Mammary epithelial cell (primary cell): ENCODE measurements at regions not wholly inside any gene's neighbourhood (a gene's known extent, or its start where the extent isn't known, plus 50 kb on each side); places are given as distances from the start of the nearest gene placed in this dataset.

Experiments
- EZH2 ChIP-seq: IDR thresholded peaks from 2 replicates; pipeline ENCODE4 v1.6.1; 2012; ENCODE audit warnings: low read length, inconsistent platforms, borderline replicate concordance
- TF ChIP-seq, protein P1 (sequence below), 2 donors: IDR thresholded peaks in 1 of 2; conservative IDR thresholded peaks in 1 of 2; 2 replicates each; pipeline ENCODE4 v1.5.1; 2011 to 2012; ENCODE audit warnings: inconsistent platforms in 2 of 2, low read length in 2 of 2, mild to moderate bottlenecking in 2 of 2, control low read depth in 1 of 2, low read depth in 1 of 2; ENCODE audit not compliant: insufficient read depth in 1 of 2; ENCODE audit errors: extremely low read depth in 1 of 2

DNA sequence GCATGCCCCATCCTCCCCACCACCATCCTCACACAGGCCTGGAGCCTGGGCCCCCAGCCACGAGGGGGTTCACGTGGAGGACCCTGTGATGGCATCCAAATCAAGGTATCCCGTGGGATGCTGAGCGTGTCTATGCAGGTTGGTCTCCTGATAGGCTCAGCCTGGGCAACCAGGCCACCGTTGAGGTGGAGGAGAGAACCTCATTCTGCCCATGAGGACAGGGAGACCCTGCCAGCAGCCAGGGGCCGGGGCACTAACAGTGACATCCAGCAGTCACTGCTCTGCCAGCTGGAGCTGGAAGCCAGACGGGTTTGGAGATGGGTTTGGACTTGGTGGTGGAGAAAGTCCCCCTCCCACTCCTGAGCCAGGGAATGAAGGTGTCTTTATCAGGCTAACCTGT is 582.8 kb downstream of the MATN1 start:
- TF ChIP-seq, protein P1, sequence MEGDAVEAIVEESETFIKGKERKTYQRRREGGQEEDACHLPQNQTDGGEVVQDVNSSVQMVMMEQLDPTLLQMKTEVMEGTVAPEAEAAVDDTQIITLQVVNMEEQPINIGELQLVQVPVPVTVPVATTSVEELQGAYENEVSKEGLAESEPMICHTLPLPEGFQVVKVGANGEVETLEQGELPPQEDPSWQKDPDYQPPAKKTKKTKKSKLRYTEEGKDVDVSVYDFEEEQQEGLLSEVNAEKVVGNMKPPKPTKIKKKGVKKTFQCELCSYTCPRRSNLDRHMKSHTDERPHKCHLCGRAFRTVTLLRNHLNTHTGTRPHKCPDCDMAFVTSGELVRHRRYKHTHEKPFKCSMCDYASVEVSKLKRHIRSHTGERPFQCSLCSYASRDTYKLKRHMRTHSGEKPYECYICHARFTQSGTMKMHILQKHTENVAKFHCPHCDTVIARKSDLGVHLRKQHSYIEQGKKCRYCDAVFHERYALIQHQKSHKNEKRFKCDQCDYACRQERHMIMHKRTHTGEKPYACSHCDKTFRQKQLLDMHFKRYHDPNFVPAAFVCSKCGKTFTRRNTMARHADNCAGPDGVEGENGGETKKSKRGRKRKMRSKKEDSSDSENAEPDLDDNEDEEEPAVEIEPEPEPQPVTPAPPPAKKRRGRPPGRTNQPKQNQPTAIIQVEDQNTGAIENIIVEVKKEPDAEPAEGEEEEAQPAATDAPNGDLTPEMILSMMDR (conservative IDR thresholded peaks at IDR 0.05 in 1 of 2, IDR thresholded peaks at IDR 0.05 in 1 of 2; ENCODE audit: extremely low read depth in 1 of 2, insufficient read depth in 1 of 2, low read depth in 1 of 2, low read length in 2 of 2), result no peak
- no peak for TF ChIP-seq EZH2
